MCF 10A (cell line): ENCODE measurements at regions not wholly inside any gene's neighbourhood (a gene's known extent, or its start where the extent isn't known, plus 50 kb on each side); places are given as distances from the start of the nearest gene placed in this dataset.

Source experiments
- BruUV-seq: library from RNA; stranded (reverse); fragments of 400-500 nt; replicated peaks from 2 replicates; lab custom pipeline; 2021; lab: Mats Ljungman, UMichigan
- CTCF ChIA-PET: fragments of 300-600 bp; sonication (Branson Sonifier 250); formaldehyde crosslinking; extraction: SDS; loops from one replicate; lab custom pipeline; 2021; ENCODE audit warnings: antibody characterized with exemption, inconsistent platforms; lab: Yijun Ruan, JAX
- POLR2A ChIA-PET: fragments of 300-600, 350-650 bp; sonication (Branson Sonifier 250); formaldehyde crosslinking; extraction: SDS; loops from one replicate; lab custom pipeline; 2020; ENCODE audit warnings: antibody characterized with exemption, inconsistent platforms; lab: Yijun Ruan, JAX
- DNase-seq: peaks from one replicate; pipeline ENCODE4 v3.0.0-alpha.2; 2018; ENCODE audit not compliant: unreplicated experiment
- H3K27ac Mint-ChIP-seq: one replicate; pipeline ENCODE4 v1.8.0; 2022; ENCODE audit warnings: mild to moderate bottlenecking, low read depth, mixed read lengths; ENCODE audit not compliant: unreplicated experiment
- H3K27me3 Mint-ChIP-seq: one replicate; pipeline ENCODE4 v1.8.0; 2022; ENCODE audit warnings: mixed read lengths; ENCODE audit not compliant: insufficient read depth, unreplicated experiment
- H3K36me3 Mint-ChIP-seq: one replicate; pipeline ENCODE4 v1.8.0; 2022; ENCODE audit warnings: mild to moderate bottlenecking, moderate library complexity, mixed read lengths; ENCODE audit not compliant: insufficient read depth, unreplicated experiment
- H3K4me1 Mint-ChIP-seq: one replicate; pipeline ENCODE4 v1.8.0; 2022; ENCODE audit warnings: mixed read lengths; ENCODE audit not compliant: insufficient read depth, unreplicated experiment
- H3K4me3 Mint-ChIP-seq: one replicate; pipeline ENCODE4 v1.8.0; 2022; ENCODE audit warnings: mild to moderate bottlenecking, moderate library complexity, mixed read lengths; ENCODE audit not compliant: unreplicated experiment
- H3K9me3 Mint-ChIP-seq: one replicate; pipeline ENCODE4 v1.8.0; 2022; ENCODE audit warnings: mixed read lengths; ENCODE audit not compliant: unreplicated experiment
- CTCF ChIP-seq: fragments of 200-600 bp; IDR thresholded peaks from one replicate; pipeline ENCODE4 v1.8.0; 2022; ENCODE audit warnings: antibody characterized with exemption, mild to moderate bottlenecking; ENCODE audit not compliant: unreplicated experiment
- intact Hi-C: fragments of 100-400 bp; cut with micrococcal nuclease; formaldehyde crosslinking; loops from 2 replicates; pipeline ENCODE4 v1.14.1; 2022

- H3K4me1 Mint-ChIP-seq, result no peaks in the 10 kb centered on the region
- POLR2A ChIA-PET, result no interaction called here
- CTCF ChIA-PET, result interaction anchor here (0.5 to 0.8 kb wide), 3 partner anchors 12 to 199 kb away, joined by 3 read pairs; no protein-coding TSS in a partner anchor
- H3K36me3 Mint-ChIP-seq, result peaks cover 7% of the 10 kb centered on the region
- H3K27me3 Mint-ChIP-seq, result no peaks in the 10 kb centered on the region
- no peak for TF ChIP-seq CTCF
- no peak overlapping the region for H3K4me3 Mint-ChIP-seq
- no TSS peak for BruUV-seq
- intact Hi-C loops, result no loop called here
- H3K9me3 Mint-ChIP-seq, result peaks cover 4% of the 10 kb centered on the region
- no peak overlapping the region for H3K27ac Mint-ChIP-seq
- no peak for DNase-seq
Observed at GRCh38 chr7:80333040-80333439, 178.8 kb downstream of the GNAT3 start.

- ChIA-PET POLR2A (no interaction called here), CTCF (no interaction called here)
- H3K36me3 Mint-ChIP-seq, result peaks cover 2% of the 10 kb centered on the region
- H3K4me1 Mint-ChIP-seq, result no peaks in the 10 kb centered on the region
- no peak for TF ChIP-seq CTCF
- H3K27ac Mint-ChIP-seq, result no peak overlapping the region
- no peak for DNase-seq
- no peaks in the 10 kb centered on the region for H3K27me3 Mint-ChIP-seq
- intact Hi-C loops, result no loop called here
- no peak overlapping the region for H3K4me3 Mint-ChIP-seq
- no TSS peak for BruUV-seq
- H3K9me3 Mint-ChIP-seq, result peaks cover 11% of the 10 kb centered on the region
Observed at GRCh38 chr7:80330434-80330833, 181.4 kb downstream of the GNAT3 start.

GRCh38 chr7:80324032-80324431, 187.8 kb downstream of the GNAT3 start:
- CTCF ChIA-PET, result interaction anchor here (0.7 to 0.9 kb wide), 4 partner anchors 12 to 190 kb away, joined by 3 read pairs; no protein-coding TSS in a partner anchor
- Mint-ChIP-seq H3K9me3 (peaks cover 11% of the 10 kb centered on the region), H3K36me3 (peaks cover 13% of the 10 kb centered on the region), H3K4me1 (peaks cover 10% of the 10 kb centered on the region), H3K27ac (peak overlapping the region; percentile 18), H3K27me3 (no peaks in the 10 kb centered on the region), H3K4me3 (no peak overlapping the region)
- intact Hi-C loops, result loop anchor here (1.0 kb wide), 1 partner anchor 22 kb away; no protein-coding TSS in a partner anchor
- no TSS peak for BruUV-seq
- DNase-seq, result peak; percentile 52
- POLR2A ChIA-PET, result interaction anchor here (1.4 kb wide), 1 partner anchor 12 kb away, joined by 7 read pairs; no protein-coding TSS in a partner anchor
- TF ChIP-seq CTCF, result no peak

GRCh38 chr7:80319461-80319860, 184.8 kb downstream of the GNAI1 start:
- H3K9me3 Mint-ChIP-seq, result no peaks in the 10 kb centered on the region
- peaks cover 10% of the 10 kb centered on the region for H3K4me1 Mint-ChIP-seq
- intact Hi-C loops, result no loop called here
- ChIA-PET CTCF (no interaction called here), POLR2A (interaction anchor here (1.0 kb wide), 1 partner anchor 187 kb away, joined by 4 read pairs; no protein-coding TSS in a partner anchor)
- no peak for DNase-seq
- no peak overlapping the region for H3K4me3 Mint-ChIP-seq
- H3K27me3 Mint-ChIP-seq, result no peaks in the 10 kb centered on the region
- BruUV-seq, result no TSS peak
- no peak overlapping the region for H3K27ac Mint-ChIP-seq
- no peak for TF ChIP-seq CTCF
- peaks cover 12% of the 10 kb centered on the region for H3K36me3 Mint-ChIP-seq
